GM23338 (cell line): ENCODE measurements at regions not wholly inside any gene's neighbourhood (a gene's known extent, or its start where the extent isn't known, plus 50 kb on each side); places are given as distances from the start of the nearest gene placed in this dataset.

ENCODE experiments used
- ATAC-seq: fragments of 200-7000 bp; cut with Tn5 transposase; 3 replicates; pipeline ENCODE4 v1.9.1; 2020
- DNase-seq: peaks from one replicate; pipeline ENCODE4 v3.0.0-alpha.2; 2015; ENCODE audit warnings: low spot score
- H2AFZ ChIP-seq: fragments of 200-600 bp; sonication (generic); 2 replicates; pipeline ENCODE4 v1.8.0; 2016; ENCODE audit warnings: antibody characterized with exemption, mild to moderate bottlenecking, moderate library complexity
- H3F3A ChIP-seq: fragments of 200-600 bp; sonication (generic); replicated peaks from 2 replicates; pipeline ENCODE4 v1.8.0; 2017; ENCODE audit warnings: antibody characterized with exemption, mixed run types, low read depth
- H3K27ac ChIP-seq: fragments of 200-600 bp; sonication (generic); 2 replicates; pipeline ENCODE4 v1.6.1; 2016; ENCODE audit warnings: low read depth
- H3K27me3 ChIP-seq: fragments of 200-600 bp; sonication (generic); 2 replicates; pipeline ENCODE4 v1.8.0; 2016; ENCODE audit warnings: mild to moderate bottlenecking, mixed run types, moderate library complexity; ENCODE audit not compliant: insufficient read depth
- H3K36me3 ChIP-seq: fragments of 200-600 bp; sonication (generic); 2 replicates; pipeline ENCODE4 v1.8.0; 2016; ENCODE audit warnings: mild to moderate bottlenecking; ENCODE audit not compliant: insufficient read depth
- H3K4me1 ChIP-seq: fragments of 200-600 bp; sonication (generic); 2 replicates; pipeline ENCODE4 v1.8.0; 2016; ENCODE audit warnings: mild to moderate bottlenecking, moderate library complexity; ENCODE audit not compliant: insufficient read depth
- H3K4me2 ChIP-seq: fragments of 200-600 bp; sonication (generic); 2 replicates; pipeline ENCODE4 v1.7.1; 2017; ENCODE audit warnings: mixed run types
- H3K4me3 ChIP-seq: fragments of 200-600 bp; sonication (generic); 2 replicates; pipeline ENCODE4 v1.6.1; 2016; ENCODE audit warnings: mixed run types
- H3K79me2 ChIP-seq: fragments of 200-600 bp; sonication (generic); replicated peaks from 2 replicates; pipeline ENCODE4 v1.8.0; 2017; ENCODE audit warnings: mild to moderate bottlenecking; ENCODE audit not compliant: insufficient read depth
- H3K9me2 ChIP-seq: fragments of 200-600 bp; sonication (generic); 2 replicates; pipeline ENCODE4 v1.8.0; 2017; ENCODE audit not compliant: insufficient read depth
- H4K20me1 ChIP-seq: fragments of 200-600 bp; sonication (generic); replicated peaks from 2 replicates; pipeline ENCODE4 v1.8.0; 2017; ENCODE audit warnings: mild to moderate bottlenecking; ENCODE audit not compliant: insufficient read depth
- H3K27ac Mint-ChIP-seq: 2 replicates; pipeline ENCODE4 v1.8.0; 2020; ENCODE audit warnings: inconsistent platforms, mild to moderate bottlenecking, moderate library complexity, mixed read lengths
- H3K27me3 Mint-ChIP-seq: 3 replicates; pipeline ENCODE4 v1.8.0; 2022; ENCODE audit warnings: low read depth, mild to moderate bottlenecking, moderate library complexity, mixed read lengths, inconsistent platforms; ENCODE audit not compliant: insufficient read depth, poor library complexity
- H3K36me3 Mint-ChIP-seq: 3 replicates; pipeline ENCODE4 v1.8.0; 2021; ENCODE audit warnings: low read depth, mild to moderate bottlenecking, inconsistent platforms, moderate library complexity, mixed read lengths
- H3K4me1 Mint-ChIP-seq: 3 replicates; pipeline ENCODE4 v1.8.0; 2020; ENCODE audit warnings: mild to moderate bottlenecking, inconsistent platforms, mixed read lengths
- H3K4me3 Mint-ChIP-seq: 3 replicates; pipeline ENCODE4 v1.8.0; 2021; ENCODE audit warnings: moderate library complexity, mild to moderate bottlenecking, inconsistent platforms, mixed read lengths
- H3K9me3 Mint-ChIP-seq: 3 replicates; pipeline ENCODE4 v1.8.0; 2020; ENCODE audit warnings: moderate library complexity, mild to moderate bottlenecking, inconsistent platforms, mixed read lengths
- CREB1 ChIP-seq: fragments of 250-450 bp; sonication (Bioruptor Pico); IDR thresholded peaks from 2 replicates; pipeline ENCODE4 v1.5.0; 2020; ENCODE audit warnings: low read depth, mild to moderate bottlenecking, moderate library complexity
- EZH2 ChIP-seq: fragments of 200-600 bp; sonication (generic); IDR thresholded peaks from one replicate; pipeline ENCODE4 v1.8.0; 2017; ENCODE audit warnings: antibody characterized with exemption, mild to moderate bottlenecking, low read depth; ENCODE audit not compliant: unreplicated experiment
- EZH2phosphoT487 ChIP-seq: fragments of 200-600 bp; sonication (generic); IDR thresholded peaks from one replicate; pipeline ENCODE4 v1.8.1; 2018; ENCODE audit warnings: antibody characterized with exemption; ENCODE audit not compliant: unreplicated experiment
- JUNB ChIP-seq: IDR thresholded peaks from one replicate; pipeline ENCODE4 v1.6.1; 2016; ENCODE audit warnings: antibody characterized with exemption; ENCODE audit not compliant: unreplicated experiment
- POLR2AphosphoS5 ChIP-seq: IDR thresholded peaks from 2 replicates; pipeline ENCODE4 v1.6.1; 2016; ENCODE audit warnings: antibody characterized with exemption, low read depth
- ZNF462 ChIP-seq: fragments of 250-450 bp; sonication (Bioruptor Pico); IDR thresholded peaks from 2 replicates; pipeline ENCODE4 v1.5.0; 2020; ENCODE audit warnings: mild to moderate bottlenecking, moderate library complexity
- TF ChIP-seq, protein P1 (sequence below): IDR thresholded peaks from one replicate; pipeline ENCODE4 v1.6.1; 2018; ENCODE audit warnings: antibody characterized with exemption; ENCODE audit not compliant: unreplicated experiment

DNA sequence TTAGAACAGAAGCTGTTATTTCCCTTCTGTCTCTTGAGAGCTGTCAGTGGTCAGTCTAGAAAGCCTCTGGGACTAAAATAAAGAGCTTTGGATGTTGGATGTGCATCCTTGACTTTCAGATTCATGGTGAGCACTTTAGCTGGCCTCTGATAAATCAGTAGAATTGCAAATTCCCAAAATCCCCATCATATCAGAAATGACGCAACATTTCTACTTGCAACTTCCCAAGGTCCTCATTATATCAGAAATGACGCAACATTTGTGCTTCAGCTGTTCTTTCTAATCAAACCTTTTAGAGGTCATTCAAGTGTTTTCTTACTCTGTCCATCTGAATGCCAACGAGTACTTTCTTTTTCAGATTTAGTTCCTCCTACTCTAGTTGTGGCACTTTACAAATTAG lies 167.3 kb upstream of the MOCS2 start (continued):
- TF ChIP-seq ZNF462 (CRISPR knock-in tag) (no peak), JUNB (no peak), CREB1 (CRISPR knock-in tag) (no peak), EZH2 (no peak), EZH2phosphoT487 (no peak)

DNA sequence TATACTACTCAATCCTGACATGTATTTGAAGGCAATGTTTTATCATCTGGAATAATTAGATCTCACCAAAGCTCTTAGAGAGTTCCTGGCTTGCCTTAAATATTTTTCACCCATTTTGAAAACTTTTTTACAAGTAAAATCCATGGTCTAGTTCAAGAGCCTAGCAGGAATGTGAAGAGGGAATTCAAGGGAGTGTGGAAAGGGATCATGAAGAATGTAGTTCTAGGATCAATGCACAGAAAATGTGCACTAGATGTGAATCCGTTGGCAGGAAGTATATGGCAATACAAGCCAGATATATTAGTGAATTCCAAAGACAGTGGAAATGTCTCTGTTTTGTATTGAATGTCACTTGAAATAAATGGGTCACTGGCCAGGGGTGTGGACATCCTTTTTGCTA lies 167.9 kb upstream of the MOCS2 start:
- Histone ChIP-seq H3K4me3 (no peak overlapping the region), H3K4me2 (no peak overlapping the region), H3F3A (no peaks in the 10 kb centered on the region), H3K27me3 (no peaks in the 10 kb centered on the region), H4K20me1 (no peaks in the 10 kb centered on the region), H3K9me2 (peaks cover 4% of the 10 kb centered on the region; the same call in 1 of the 2 replicates), H3K27ac (no peak overlapping the region), H3K36me3 (no peaks in the 10 kb centered on the region), H3K4me1 (no peaks in the 10 kb centered on the region), H2AFZ (no peak overlapping the region), H3K79me2 (no peaks in the 10 kb centered on the region)
- peaks cover 3% of the 10 kb centered on the region; the same call in 1 of the 3 replicates for H3K4me1 Mint-ChIP-seq
- H3K36me3 Mint-ChIP-seq = peaks cover 4% of the 10 kb centered on the region; the same call in 1 of the 3 replicates
- no peaks in the 10 kb centered on the region for H3K27me3 Mint-ChIP-seq
- ATAC-seq (no peak), DNase-seq (no peak)
- no peak overlapping the region for H3K27ac Mint-ChIP-seq
- H3K9me3 Mint-ChIP-seq = peaks cover 7% of the 10 kb centered on the region; the same call in 2 of the 3 replicates
- H3K4me3 Mint-ChIP-seq = no peak overlapping the region
- TF ChIP-seq CREB1 (CRISPR knock-in tag) = no peak
- TF ChIP-seq POLR2AphosphoS5 = no peak
- TF ChIP-seq JUNB = no peak
- no peak for TF ChIP-seq EZH2phosphoT487
- TF ChIP-seq, protein P1, sequence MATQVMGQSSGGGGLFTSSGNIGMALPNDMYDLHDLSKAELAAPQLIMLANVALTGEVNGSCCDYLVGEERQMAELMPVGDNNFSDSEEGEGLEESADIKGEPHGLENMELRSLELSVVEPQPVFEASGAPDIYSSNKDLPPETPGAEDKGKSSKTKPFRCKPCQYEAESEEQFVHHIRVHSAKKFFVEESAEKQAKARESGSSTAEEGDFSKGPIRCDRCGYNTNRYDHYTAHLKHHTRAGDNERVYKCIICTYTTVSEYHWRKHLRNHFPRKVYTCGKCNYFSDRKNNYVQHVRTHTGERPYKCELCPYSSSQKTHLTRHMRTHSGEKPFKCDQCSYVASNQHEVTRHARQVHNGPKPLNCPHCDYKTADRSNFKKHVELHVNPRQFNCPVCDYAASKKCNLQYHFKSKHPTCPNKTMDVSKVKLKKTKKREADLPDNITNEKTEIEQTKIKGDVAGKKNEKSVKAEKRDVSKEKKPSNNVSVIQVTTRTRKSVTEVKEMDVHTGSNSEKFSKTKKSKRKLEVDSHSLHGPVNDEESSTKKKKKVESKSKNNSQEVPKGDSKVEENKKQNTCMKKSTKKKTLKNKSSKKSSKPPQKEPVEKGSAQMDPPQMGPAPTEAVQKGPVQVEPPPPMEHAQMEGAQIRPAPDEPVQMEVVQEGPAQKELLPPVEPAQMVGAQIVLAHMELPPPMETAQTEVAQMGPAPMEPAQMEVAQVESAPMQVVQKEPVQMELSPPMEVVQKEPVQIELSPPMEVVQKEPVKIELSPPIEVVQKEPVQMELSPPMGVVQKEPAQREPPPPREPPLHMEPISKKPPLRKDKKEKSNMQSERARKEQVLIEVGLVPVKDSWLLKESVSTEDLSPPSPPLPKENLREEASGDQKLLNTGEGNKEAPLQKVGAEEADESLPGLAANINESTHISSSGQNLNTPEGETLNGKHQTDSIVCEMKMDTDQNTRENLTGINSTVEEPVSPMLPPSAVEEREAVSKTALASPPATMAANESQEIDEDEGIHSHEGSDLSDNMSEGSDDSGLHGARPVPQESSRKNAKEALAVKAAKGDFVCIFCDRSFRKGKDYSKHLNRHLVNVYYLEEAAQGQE = no peak
